GM12878 (cell line): ENCODE measurements at regions not wholly inside any gene's neighbourhood (a gene's known extent, or its start where the extent isn't known, plus 50 kb on each side); places are given as distances from the start of the nearest gene placed in this dataset.

Source experiments
- ATAC-seq: fragments of 200-7000 bp; cut with Tn5 transposase; 3 replicates; pipeline ENCODE4 v1.9.1; 2020; ENCODE audit warnings: mild to moderate bottlenecking, moderate library complexity
- BruUV-seq: library from RNA; stranded (reverse); fragments of 400-500 nt; replicated peaks from 2 replicates; lab custom pipeline; 2021; lab: Mats Ljungman, UMichigan
- CTCF ChIA-PET: fragments of 300-600 bp; sonication (Branson Sonifier 250); formaldehyde crosslinking; extraction: SDS; loops from one replicate; lab custom pipeline; 2021; ENCODE audit warnings: inconsistent platforms; lab: Yijun Ruan, JAX
- POLR2A ChIA-PET: fragments of 350-600 bp; formaldehyde crosslinking; extraction: SDS; loops from one replicate; lab custom pipeline; 2021; ENCODE audit warnings: inconsistent platforms; lab: Charles Lee
- RAD21 ChIA-PET: fragments of 300-600 bp; sonication (Branson Sonifier 250); formaldehyde crosslinking; loops from one replicate; lab custom pipeline; 2023; ENCODE audit warnings: antibody characterized with exemption; ENCODE audit not compliant: unreplicated experiment; lab: Charles Lee
- SMC1A ChIA-PET: fragments of 300-600 bp; sonication (Branson Sonifier 250); formaldehyde crosslinking; loops from one replicate; lab custom pipeline; 2023; ENCODE audit not compliant: unreplicated experiment, uncharacterized antibody; lab: Charles Lee
- DNase-seq: peaks from one replicate; pipeline ENCODE4 v3.0.0-alpha.2; 2011; ENCODE audit warnings: low read depth, low spot score
- FAIRE-seq: peaks from 3 replicates; lab custom pipeline; 2011; peaks lifted over from hg19 to GRCh38; lab: Jason Lieb, UNC
- H2AFZ ChIP-seq: 2 replicates; pipeline ENCODE4 v1.6.0; 2011; ENCODE audit warnings: low read depth, low read length, control low read depth; ENCODE audit not compliant: control insufficient read depth
- H3K27ac ChIP-seq: 2 replicates; pipeline ENCODE4 v1.5.1; 2011; ENCODE audit warnings: control low read depth; ENCODE audit not compliant: control insufficient read depth, insufficient read depth
- H3K27me3 ChIP-seq, 2 experiments: replicated peaks in 1 of 2; 2 replicates each; pipeline versions ENCODE4 v1.6.0 to v1.6.1; 2011; ENCODE audit warnings: low read length in 1 of 2; ENCODE audit not compliant: control insufficient read depth in 2 of 2, insufficient read depth in 2 of 2
- H3K36me3 ChIP-seq, 2 experiments: 2 replicates each; pipeline ENCODE4 v1.5.1; 2011; ENCODE audit warnings: low read length in 1 of 2; ENCODE audit not compliant: control insufficient read depth in 2 of 2, insufficient read depth in 2 of 2
- H3K4me1 ChIP-seq: 2 replicates; pipeline ENCODE4 v1.6.1; 2011; ENCODE audit warnings: mild to moderate bottlenecking, low read length, moderate library complexity, mixed read lengths; ENCODE audit not compliant: control insufficient read depth, insufficient read depth
- H3K4me2 ChIP-seq: 2 replicates; pipeline ENCODE4 v1.6.0; 2011; ENCODE audit warnings: control low read depth; ENCODE audit not compliant: control insufficient read depth, insufficient read depth
- H3K4me3 ChIP-seq: fragments of 200-600 bp; sonication (generic); 2 replicates; pipeline ENCODE4 v1.5.1; 2016
- H3K79me2 ChIP-seq: 2 replicates; pipeline ENCODE4 v1.6.0; 2011; ENCODE audit warnings: low read length; ENCODE audit not compliant: control insufficient read depth, insufficient read depth
- H3K9ac ChIP-seq: 2 replicates; pipeline ENCODE4 v1.8.0; 2011; ENCODE audit warnings: low read length, control low read depth, mixed read lengths; ENCODE audit not compliant: control insufficient read depth, insufficient read depth
- H3K9me3 ChIP-seq: replicated peaks from 3 replicates; pipeline ENCODE4 v1.5.1; 2011; ENCODE audit warnings: mild to moderate bottlenecking, low read length; ENCODE audit not compliant: control insufficient read depth, insufficient read depth
- H4K20me1 ChIP-seq: 2 replicates; pipeline ENCODE4 v1.6.0; 2011; ENCODE audit not compliant: control insufficient read depth, insufficient read depth
- CEBPB ChIP-seq, 2 experiments: fragments of 150-350 bp in 1 of 2; IDR thresholded peaks; 2 replicates each; pipeline ENCODE4 v1.6.1; 2012 to 2014; ENCODE audit warnings: low read depth in 2 of 2, low read length in 2 of 2, borderline replicate concordance in 1 of 2, inconsistent platforms in 1 of 2
- CHD2 ChIP-seq: IDR thresholded peaks from 2 replicates; pipeline ENCODE4 v1.6.1; 2011; ENCODE audit warnings: low read depth, low read length, improper control_type of control experiment, borderline replicate concordance
- FOS ChIP-seq: IDR thresholded peaks from 3 replicates; pipeline ENCODE4 v1.6.1; 2011; ENCODE audit warnings: borderline replicate concordance; ENCODE audit not compliant: insufficient read length; ENCODE audit errors: extremely low read depth
- IKZF1 ChIP-seq: fragments of 450-650 bp; conservative IDR thresholded peaks from 2 replicates; pipeline ENCODE4 v1.6.1; 2017; ENCODE audit warnings: antibody characterized with exemption, mild to moderate bottlenecking
- NFYA ChIP-seq: IDR thresholded peaks from 2 replicates; pipeline ENCODE4 v1.6.1; 2011; ENCODE audit warnings: low read depth, mild to moderate bottlenecking, low read length, improper control_type of control experiment, borderline replicate concordance
- POLR2AphosphoS5 ChIP-seq: IDR thresholded peaks from 2 replicates; pipeline ENCODE4 v1.6.1; 2011; ENCODE audit warnings: mild to moderate bottlenecking, low read length, inconsistent platforms
- POU2F2 ChIP-seq: IDR thresholded peaks from 3 replicates; pipeline ENCODE4 v1.6.1; 2011; ENCODE audit warnings: low read depth, mild to moderate bottlenecking, low read length, borderline replicate concordance
- RUNX3 ChIP-seq: IDR thresholded peaks from 2 replicates; pipeline ENCODE4 v1.6.1; 2012; ENCODE audit warnings: low read length, inconsistent platforms
- SMC3 ChIP-seq: IDR thresholded peaks from 2 replicates; pipeline ENCODE4 v1.6.1; 2011; ENCODE audit warnings: low read length, improper control_type of control experiment, borderline replicate concordance
- STAT1 ChIP-seq: fragments of 450-650 bp; conservative IDR thresholded peaks from 2 replicates; pipeline ENCODE4 v1.6.1; 2014; ENCODE audit warnings: antibody characterized with exemption, mild to moderate bottlenecking
- TCF3 ChIP-seq: IDR thresholded peaks from 2 replicates; pipeline ENCODE4 v1.6.1; 2012; ENCODE audit warnings: low read depth, mild to moderate bottlenecking, low read length, borderline replicate concordance; ENCODE audit not compliant: insufficient read depth
- ZNF217 ChIP-seq: fragments of 450-650 bp; IDR thresholded peaks from 2 replicates; pipeline ENCODE4 v1.6.1; 2017; ENCODE audit warnings: antibody characterized with exemption, mild to moderate bottlenecking
- WGBS: methylation state at CpG from one replicate; pipeline ENCODE4 v1.1.6; 2016; ENCODE audit warnings: low lambda C conversion rate; ENCODE audit not compliant: insufficient replicate concordance, insufficient coverage; ENCODE audit errors: missing lambda C conversion rate; 5-methylcytosine and 5-hydroxymethylcytosine counted together
- in situ Hi-C: fragments of 300-500 bp; cut with MboI; formaldehyde crosslinking; loops from 9 replicates; pipeline ENCODE4 v1.14.3; 2018; ENCODE audit warnings: mixed read lengths
- intact Hi-C: fragments of 100-400 bp; cut with micrococcal nuclease; formaldehyde crosslinking; loops from one replicate; pipeline ENCODE4 v1.14.2; 2022; ENCODE audit not compliant: unreplicated experiment
- TF ChIP-seq, protein P1 (sequence below): fragments of 450-650 bp; formaldehyde crosslinking; IDR thresholded peaks from 2 replicates; pipeline ENCODE4 v1.4.0; 2022; ENCODE audit warnings: mild to moderate bottlenecking, moderate library complexity
- TF ChIP-seq, protein P2 (sequence below): fragments of 450-650 bp; IDR thresholded peaks from 2 replicates; pipeline ENCODE4 v1.6.1; 2014; ENCODE audit warnings: mild to moderate bottlenecking

DNA sequence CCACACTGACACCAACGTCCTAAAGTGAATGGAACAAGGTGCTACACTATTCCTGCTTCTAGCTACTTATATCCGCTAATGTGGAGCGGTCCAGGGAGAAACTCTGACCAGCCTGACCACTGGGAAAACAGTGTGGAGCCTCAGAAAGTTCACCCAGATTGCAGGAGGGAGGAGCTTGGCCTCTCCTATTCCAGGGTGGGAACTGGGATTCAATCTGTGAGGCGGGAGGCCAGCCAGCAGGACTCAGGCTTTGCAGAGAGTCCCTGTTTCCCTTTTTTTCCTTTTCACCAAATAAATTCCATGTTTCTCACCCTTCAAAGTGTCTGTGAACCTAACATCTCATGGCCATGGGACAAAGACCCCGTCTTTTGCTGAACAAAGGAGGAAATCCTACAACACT is 86.4 kb upstream of the SEMA3C start:
- TF ChIP-seq TCF3, result no peak
- no peak for TF ChIP-seq SMC3
- TF ChIP-seq ZNF217, result no peak
- TF ChIP-seq POLR2AphosphoS5, result no peak
- no peak for TF ChIP-seq FOS
- no peak for TF ChIP-seq STAT1
- no peak for TF ChIP-seq NFYA
- no peak for TF ChIP-seq POU2F2
- no peak for TF ChIP-seq CHD2
- TF ChIP-seq, protein P1, sequence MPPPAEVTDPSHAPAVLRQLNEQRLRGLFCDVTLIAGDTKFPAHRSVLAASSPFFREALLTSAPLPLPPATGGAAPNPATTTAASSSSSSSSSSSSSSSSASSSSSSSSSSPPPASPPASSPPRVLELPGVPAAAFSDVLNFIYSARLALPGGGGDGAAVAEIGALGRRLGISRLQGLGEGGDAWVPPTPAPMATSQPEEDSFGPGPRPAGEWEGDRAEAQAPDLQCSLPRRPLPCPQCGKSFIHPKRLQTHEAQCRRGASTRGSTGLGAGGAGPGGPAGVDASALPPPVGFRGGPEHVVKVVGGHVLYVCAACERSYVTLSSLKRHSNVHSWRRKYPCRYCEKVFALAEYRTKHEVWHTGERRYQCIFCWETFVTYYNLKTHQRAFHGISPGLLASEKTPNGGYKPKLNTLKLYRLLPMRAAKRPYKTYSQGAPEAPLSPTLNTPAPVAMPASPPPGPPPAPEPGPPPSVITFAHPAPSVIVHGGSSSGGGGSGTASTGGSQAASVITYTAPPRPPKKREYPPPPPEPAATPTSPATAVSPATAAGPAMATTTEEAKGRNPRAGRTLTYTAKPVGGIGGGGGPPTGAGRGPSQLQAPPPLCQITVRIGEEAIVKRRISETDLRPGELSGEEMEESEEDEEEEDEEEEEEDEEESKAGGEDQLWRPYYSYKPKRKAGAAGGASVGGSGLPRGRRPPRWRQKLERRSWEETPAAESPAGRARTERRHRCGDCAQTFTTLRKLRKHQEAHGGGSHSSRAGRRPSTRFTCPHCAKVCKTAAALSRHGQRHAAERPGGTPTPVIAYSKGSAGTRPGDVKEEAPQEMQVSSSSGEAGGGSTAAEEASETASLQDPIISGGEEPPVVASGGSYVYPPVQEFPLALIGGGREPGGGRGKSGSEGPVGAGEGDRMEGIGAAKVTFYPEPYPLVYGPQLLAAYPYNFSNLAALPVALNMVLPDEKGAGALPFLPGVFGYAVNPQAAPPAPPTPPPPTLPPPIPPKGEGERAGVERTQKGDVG, result no peak
- no peak for TF ChIP-seq CEBPB (IDR thresholded peaks at IDR 0.05; ENCODE audit: borderline replicate concordance in 1 of 2, low read depth in 2 of 2, low read length in 2 of 2)
- TF ChIP-seq RUNX3, result no peak
- TF ChIP-seq, protein P2, sequence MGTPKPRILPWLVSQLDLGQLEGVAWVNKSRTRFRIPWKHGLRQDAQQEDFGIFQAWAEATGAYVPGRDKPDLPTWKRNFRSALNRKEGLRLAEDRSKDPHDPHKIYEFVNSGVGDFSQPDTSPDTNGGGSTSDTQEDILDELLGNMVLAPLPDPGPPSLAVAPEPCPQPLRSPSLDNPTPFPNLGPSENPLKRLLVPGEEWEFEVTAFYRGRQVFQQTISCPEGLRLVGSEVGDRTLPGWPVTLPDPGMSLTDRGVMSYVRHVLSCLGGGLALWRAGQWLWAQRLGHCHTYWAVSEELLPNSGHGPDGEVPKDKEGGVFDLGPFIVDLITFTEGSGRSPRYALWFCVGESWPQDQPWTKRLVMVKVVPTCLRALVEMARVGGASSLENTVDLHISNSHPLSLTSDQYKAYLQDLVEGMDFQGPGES, result no peak
- TF ChIP-seq IKZF1, result no peak
- H4K20me1 ChIP-seq, result no peaks in the 10 kb centered on the region
- in situ Hi-C loops (no loop called here), intact Hi-C loops (no loop called here)
- H3K4me3 ChIP-seq, result no peak overlapping the region
- no peak for DNase-seq
- CTCF ChIA-PET, result interaction anchor here (0.6 kb wide), 1 partner anchor 529 kb away, joined by 3 read pairs; no protein-coding TSS in a partner anchor
- SMC1A ChIA-PET, result no interaction called here
- FAIRE-seq, result no peak
- POLR2A ChIA-PET, result no interaction called here
- no peaks in the 10 kb centered on the region for H3K36me3 ChIP-seq
- no peaks in the 10 kb centered on the region for H3K27me3 ChIP-seq
- no peaks in the 10 kb centered on the region for H3K79me2 ChIP-seq
- H3K9ac ChIP-seq, result no peak overlapping the region
- H3K4me2 ChIP-seq, result no peak overlapping the region
- no peaks in the 10 kb centered on the region for H3K4me1 ChIP-seq
- no peaks in the 10 kb centered on the region for H3K9me3 ChIP-seq
- WGBS, result 23% methylated on average over 5 of the region's 5 CpGs
- no peak overlapping the region for H3K27ac ChIP-seq
- BruUV-seq, result no TSS peak
- ATAC-seq, result no peak
- RAD21 ChIA-PET, result no interaction called here
- no peak overlapping the region for H2AFZ ChIP-seq
